Activated T-helper 2 cell treated with anti-CD3 and anti-CD28 coated beads, Interferon-gamma antibody, Interleukin-2, Interleukin-4, amounts not matched to agents 10 μg/mL and 5 μg/mL and 100 μg/mL, durations not matched to agents 14 hours and 24 hours and 36 hours (primary cell): ENCODE measurements at regions not wholly inside any gene's neighbourhood (a gene's known extent, or its start where the extent isn't known, plus 50 kb on each side); places are given as distances from the start of the nearest gene placed in this dataset.

Source experiments
- DNase-seq: peaks from one replicate; pipeline ENCODE4 v3.0.0; 2021; ENCODE audit warnings: low spot score
- H3K27ac Mint-ChIP-seq: one replicate; pipeline ENCODE4 v1.8.0; 2021; ENCODE audit warnings: mixed read lengths
- H3K27me3 Mint-ChIP-seq: one replicate; pipeline ENCODE4 v1.8.0; 2021; ENCODE audit warnings: low read depth, mixed read lengths
- H3K36me3 Mint-ChIP-seq: one replicate; pipeline ENCODE4 v1.8.0; 2021; ENCODE audit warnings: low read depth, mixed read lengths
- H3K4me1 Mint-ChIP-seq: one replicate; pipeline ENCODE4 v1.8.0; 2021; ENCODE audit warnings: low read depth, mixed read lengths
- H3K4me3 Mint-ChIP-seq: one replicate; pipeline ENCODE4 v1.8.0; 2021; ENCODE audit warnings: low read depth, mild to moderate bottlenecking, moderate library complexity, mixed read lengths
- H3K9me3 Mint-ChIP-seq: one replicate; pipeline ENCODE4 v1.8.0; 2021; ENCODE audit warnings: mixed read lengths
- intact Hi-C: fragments of 100-400 bp; cut with micrococcal nuclease; formaldehyde crosslinking; loops from one replicate; pipeline ENCODE4 v1.15.1; 2023

- peaks cover 4% of the 10 kb centered on the region for H3K27me3 Mint-ChIP-seq
- intact Hi-C loops: no loop called here
Measured at GRCh38 chr15:36499412-36500389, 79.7 kb upstream of the CDIN1 start.

GRCh38 chr15:36501063-36501678, 78.3 kb upstream of the CDIN1 start:
- peaks cover 4% of the 10 kb centered on the region for H3K27me3 Mint-ChIP-seq

More at GRCh38 chr15:36499412-36500389, 79.7 kb upstream of the CDIN1 start:
- Mint-ChIP-seq H3K4me3 (no peak overlapping the region), H3K9me3 (no peaks in the 10 kb centered on the region), H3K4me1 (no peaks in the 10 kb centered on the region), H3K36me3 (no peaks in the 10 kb centered on the region), H3K27ac (no peak overlapping the region)
- no peak for DNase-seq

GRCh38 chr15:36502509-36502908, 76.9 kb upstream of the CDIN1 start:
- H3K4me3 Mint-ChIP-seq: no peak overlapping the region
- no peak overlapping the region for H3K27ac Mint-ChIP-seq
- H3K27me3 Mint-ChIP-seq: peaks cover 4% of the 10 kb centered on the region
- H3K4me1 Mint-ChIP-seq: no peaks in the 10 kb centered on the region
- DNase-seq: no peak
- intact Hi-C loops: no loop called here
- no peaks in the 10 kb centered on the region for H3K36me3 Mint-ChIP-seq
- no peaks in the 10 kb centered on the region for H3K9me3 Mint-ChIP-seq

More at GRCh38 chr15:36501063-36501678, 78.3 kb upstream of the CDIN1 start:
- H3K4me1 Mint-ChIP-seq: no peaks in the 10 kb centered on the region
- no peak for DNase-seq
- no peaks in the 10 kb centered on the region for H3K9me3 Mint-ChIP-seq
- no peaks in the 10 kb centered on the region for H3K36me3 Mint-ChIP-seq
- no peak overlapping the region for H3K27ac Mint-ChIP-seq
- no peak overlapping the region for H3K4me3 Mint-ChIP-seq
- intact Hi-C loops: no loop called here

- no peaks in the 10 kb centered on the region for H3K4me1 Mint-ChIP-seq
- no peak overlapping the region for H3K4me3 Mint-ChIP-seq
- peaks cover 4% of the 10 kb centered on the region for H3K27me3 Mint-ChIP-seq
- no peaks in the 10 kb centered on the region for H3K36me3 Mint-ChIP-seq
- intact Hi-C loops: no loop called here
- no peak for DNase-seq
- H3K27ac Mint-ChIP-seq: no peak overlapping the region
- no peaks in the 10 kb centered on the region for H3K9me3 Mint-ChIP-seq
Measured at GRCh38 chr15:36506733-36507356, 72.6 kb upstream of the CDIN1 start.

- DNase-seq: no peak
- no peaks in the 10 kb centered on the region for H3K4me1 Mint-ChIP-seq
- no peak overlapping the region for H3K27ac Mint-ChIP-seq
- intact Hi-C loops: no loop called here
- H3K9me3 Mint-ChIP-seq: no peaks in the 10 kb centered on the region
- no peaks in the 10 kb centered on the region for H3K36me3 Mint-ChIP-seq
- no peak overlapping the region for H3K4me3 Mint-ChIP-seq
- peaks cover 4% of the 10 kb centered on the region for H3K27me3 Mint-ChIP-seq
Measured at GRCh38 chr15:36507458-36507857, 72.0 kb upstream of the CDIN1 start.

GRCh38 chr15:36511594-36511993, 67.8 kb upstream of the CDIN1 start:
- no peak for DNase-seq
- H3K27ac Mint-ChIP-seq: no peak overlapping the region
- H3K36me3 Mint-ChIP-seq: no peaks in the 10 kb centered on the region
- no peaks in the 10 kb centered on the region for H3K4me1 Mint-ChIP-seq
- peaks cover 2% of the 10 kb centered on the region for H3K27me3 Mint-ChIP-seq
- intact Hi-C loops: no loop called here
- H3K4me3 Mint-ChIP-seq: no peak overlapping the region
- no peaks in the 10 kb centered on the region for H3K9me3 Mint-ChIP-seq

GRCh38 chr15:36517758-36518157, 61.7 kb upstream of the CDIN1 start:
- intact Hi-C loops: no loop called here
- no peaks in the 10 kb centered on the region for H3K4me1 Mint-ChIP-seq
- no peak for DNase-seq

GRCh38 chr15:36519067-36519466, 60.4 kb upstream of the CDIN1 start:
- intact Hi-C loops: no loop called here
- Mint-ChIP-seq H3K36me3 (no peaks in the 10 kb centered on the region), H3K27ac (no peak overlapping the region), H3K4me1 (no peaks in the 10 kb centered on the region), H3K27me3 (no peaks in the 10 kb centered on the region), H3K9me3 (no peaks in the 10 kb centered on the region), H3K4me3 (no peak overlapping the region)
- no peak for DNase-seq

More at GRCh38 chr15:36517758-36518157, 61.7 kb upstream of the CDIN1 start:
- H3K27me3 Mint-ChIP-seq: no peaks in the 10 kb centered on the region
- no peaks in the 10 kb centered on the region for H3K9me3 Mint-ChIP-seq
- H3K4me3 Mint-ChIP-seq: no peak overlapping the region
- H3K36me3 Mint-ChIP-seq: no peaks in the 10 kb centered on the region
- H3K27ac Mint-ChIP-seq: no peak overlapping the region

- H3K27me3 Mint-ChIP-seq: no peaks in the 10 kb centered on the region
- no peaks in the 10 kb centered on the region for H3K9me3 Mint-ChIP-seq
- intact Hi-C loops: no loop called here
- H3K27ac Mint-ChIP-seq: no peak overlapping the region
- DNase-seq: no peak
- H3K36me3 Mint-ChIP-seq: no peaks in the 10 kb centered on the region
- H3K4me3 Mint-ChIP-seq: no peak overlapping the region
- no peaks in the 10 kb centered on the region for H3K4me1 Mint-ChIP-seq
Measured at GRCh38 chr15:36525430-36525829, 54.0 kb upstream of the CDIN1 start.

GRCh38 chr15:36527235-36528162, 51.9 kb upstream of the CDIN1 start:
- intact Hi-C loops: no loop called here
- no peak overlapping the region for H3K27ac Mint-ChIP-seq
- H3K4me3 Mint-ChIP-seq: no peak overlapping the region
- no peak for DNase-seq
- no peaks in the 10 kb centered on the region for H3K9me3 Mint-ChIP-seq
- no peaks in the 10 kb centered on the region for H3K36me3 Mint-ChIP-seq
- H3K27me3 Mint-ChIP-seq: no peaks in the 10 kb centered on the region
- no peaks in the 10 kb centered on the region for H3K4me1 Mint-ChIP-seq

- Mint-ChIP-seq H3K36me3 (no peaks in the 10 kb centered on the region), H3K9me3 (no peaks in the 10 kb centered on the region), H3K4me3 (no peak overlapping the region), H3K27ac (no peak overlapping the region), H3K27me3 (no peaks in the 10 kb centered on the region), H3K4me1 (no peaks in the 10 kb centered on the region)
- DNase-seq: no peak
- intact Hi-C loops: no loop called here
Measured at GRCh38 chr15:36529296-36530011, 50.0 kb upstream of the CDIN1 start.
